GM18519 (cell line): ENCODE measurements at regions not wholly inside any gene's neighbourhood (a gene's known extent, or its start where the extent isn't known, plus 50 kb on each side); places are given as distances from the start of the nearest gene placed in this dataset.

Source experiments
- ATAC-seq: cut with Tn5 transposase; IDR thresholded peaks from one replicate; pipeline ENCODE4 v1.9.1; 2021; ENCODE audit warnings: mild to moderate bottlenecking, moderate library complexity; ENCODE audit not compliant: unreplicated experiment, low FRiP score

GRCh38 chr14:21749306-21749868 lies 75.8 kb upstream of the OR4E1 start:
- no peak for ATAC-seq

GRCh38 chr14:21748869-21749303 lies 75.3 kb upstream of the OR4E1 start:
- peak; percentile 65 for ATAC-seq

- ATAC-seq = no peak
These were observed 62.2 kb upstream of the OR4E1 start for GRCh38 chr14:21735639-21736307.

GRCh38 chr14:21735200-21735599 lies 61.6 kb upstream of the OR4E1 start:
- no peak for ATAC-seq

- ATAC-seq = no peak
These were observed 60.9 kb upstream of the OR4E1 start for GRCh38 chr14:21734457-21735074.

- ATAC-seq = no peak
These were observed 56.1 kb upstream of the OR4E1 start for GRCh38 chr14:21729703-21730233.

- no peak for ATAC-seq
These were observed 51.6 kb upstream of the OR4E1 start for GRCh38 chr14:21725250-21725649.

- ATAC-seq = no peak
These were observed 50.7 kb upstream of the OR4E1 start for GRCh38 chr14:21724090-21724973.

- peak; percentile 47 for ATAC-seq
These were observed 49.9 kb upstream of the OR4E1 start for GRCh38 chr14:21723431-21724045.
